Retinal pigment epithelial cell (primary cell): ENCODE measurements at regions not wholly inside any gene's neighbourhood (a gene's known extent, or its start where the extent isn't known, plus 50 kb on each side); places are given as distances from the start of the nearest gene placed in this dataset.

Experiments
- DNase-seq: peaks from one replicate; pipeline ENCODE4 v3.0.0-alpha.2; 2010; ENCODE audit warnings: low read depth
- H3K4me3 ChIP-seq: 2 replicates; pipeline ENCODE4 v1.5.1; 2011; ENCODE audit warnings: mild to moderate bottlenecking, low read length, control low read depth, moderate library complexity
- TF ChIP-seq, protein P1 (sequence below): conservative IDR thresholded peaks from 2 replicates; pipeline ENCODE4 v1.5.1; 2011; ENCODE audit warnings: low read depth, low read length, control low read depth, inconsistent platforms

GRCh38 chr2:3040496-3041140 lies 337.0 kb downstream of the EIPR1 start:
- TF ChIP-seq, protein P1, sequence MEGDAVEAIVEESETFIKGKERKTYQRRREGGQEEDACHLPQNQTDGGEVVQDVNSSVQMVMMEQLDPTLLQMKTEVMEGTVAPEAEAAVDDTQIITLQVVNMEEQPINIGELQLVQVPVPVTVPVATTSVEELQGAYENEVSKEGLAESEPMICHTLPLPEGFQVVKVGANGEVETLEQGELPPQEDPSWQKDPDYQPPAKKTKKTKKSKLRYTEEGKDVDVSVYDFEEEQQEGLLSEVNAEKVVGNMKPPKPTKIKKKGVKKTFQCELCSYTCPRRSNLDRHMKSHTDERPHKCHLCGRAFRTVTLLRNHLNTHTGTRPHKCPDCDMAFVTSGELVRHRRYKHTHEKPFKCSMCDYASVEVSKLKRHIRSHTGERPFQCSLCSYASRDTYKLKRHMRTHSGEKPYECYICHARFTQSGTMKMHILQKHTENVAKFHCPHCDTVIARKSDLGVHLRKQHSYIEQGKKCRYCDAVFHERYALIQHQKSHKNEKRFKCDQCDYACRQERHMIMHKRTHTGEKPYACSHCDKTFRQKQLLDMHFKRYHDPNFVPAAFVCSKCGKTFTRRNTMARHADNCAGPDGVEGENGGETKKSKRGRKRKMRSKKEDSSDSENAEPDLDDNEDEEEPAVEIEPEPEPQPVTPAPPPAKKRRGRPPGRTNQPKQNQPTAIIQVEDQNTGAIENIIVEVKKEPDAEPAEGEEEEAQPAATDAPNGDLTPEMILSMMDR, result no peak
- H3K4me3 ChIP-seq, result no peak overlapping the region
- no peak for DNase-seq

DNA sequence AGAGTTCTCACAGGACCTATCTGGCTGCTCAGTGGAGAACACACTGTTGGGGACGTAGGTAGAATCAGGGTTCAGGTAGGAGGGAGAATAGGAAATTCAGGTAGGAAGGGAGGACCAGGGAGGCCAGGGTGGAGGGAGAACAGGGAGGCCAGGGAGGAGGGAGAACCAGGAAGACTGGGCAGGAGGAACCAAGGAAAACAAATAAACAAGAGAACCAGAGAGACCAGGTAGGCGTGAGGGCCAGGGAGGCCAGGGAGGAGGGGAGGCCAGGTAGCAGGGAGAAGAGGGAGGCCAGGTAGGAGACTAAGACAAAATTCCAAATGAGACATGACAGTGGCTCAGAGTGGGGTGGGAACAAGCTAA lies 337.6 kb downstream of the EIPR1 start:
- H3K4me3 ChIP-seq, result no peak overlapping the region
- TF ChIP-seq, protein P1, result no peak
- DNase-seq, result no peak

- no peak for DNase-seq
- TF ChIP-seq, protein P1, result no peak
- no peak overlapping the region for H3K4me3 ChIP-seq
Observed at GRCh38 chr2:3039188-3040065, 338.2 kb downstream of the EIPR1 start.

DNA sequence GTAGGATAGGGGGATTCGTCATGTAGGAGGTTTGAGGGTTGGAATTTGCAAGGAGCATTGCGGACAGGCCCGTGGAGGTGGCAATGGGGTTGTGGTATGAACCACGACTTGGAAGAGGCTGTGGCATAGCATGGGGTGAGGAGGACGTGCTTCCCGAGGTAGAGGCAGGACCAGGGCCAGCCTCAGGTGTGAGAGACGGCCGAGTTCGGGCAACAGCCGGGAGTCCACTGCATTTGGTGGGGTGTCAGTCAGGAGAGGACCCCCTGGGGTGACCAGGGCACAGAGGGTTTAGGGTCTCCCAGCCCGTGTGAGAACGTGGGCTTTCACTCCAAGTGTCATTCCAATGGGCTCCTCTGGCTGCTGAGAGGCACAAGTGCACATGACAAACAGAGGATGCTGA lies 339.0 kb downstream of the EIPR1 start:
- no peak overlapping the region for H3K4me3 ChIP-seq
- DNase-seq, result no peak

GRCh38 chr2:3037196-3038194 lies 340.1 kb downstream of the EIPR1 start:
- no peak overlapping the region for H3K4me3 ChIP-seq
- TF ChIP-seq, protein P1, result no peak
- no peak for DNase-seq

More for the DNA sequence above, 339.0 kb downstream of the EIPR1 start:
- TF ChIP-seq, protein P1, result no peak

DNA sequence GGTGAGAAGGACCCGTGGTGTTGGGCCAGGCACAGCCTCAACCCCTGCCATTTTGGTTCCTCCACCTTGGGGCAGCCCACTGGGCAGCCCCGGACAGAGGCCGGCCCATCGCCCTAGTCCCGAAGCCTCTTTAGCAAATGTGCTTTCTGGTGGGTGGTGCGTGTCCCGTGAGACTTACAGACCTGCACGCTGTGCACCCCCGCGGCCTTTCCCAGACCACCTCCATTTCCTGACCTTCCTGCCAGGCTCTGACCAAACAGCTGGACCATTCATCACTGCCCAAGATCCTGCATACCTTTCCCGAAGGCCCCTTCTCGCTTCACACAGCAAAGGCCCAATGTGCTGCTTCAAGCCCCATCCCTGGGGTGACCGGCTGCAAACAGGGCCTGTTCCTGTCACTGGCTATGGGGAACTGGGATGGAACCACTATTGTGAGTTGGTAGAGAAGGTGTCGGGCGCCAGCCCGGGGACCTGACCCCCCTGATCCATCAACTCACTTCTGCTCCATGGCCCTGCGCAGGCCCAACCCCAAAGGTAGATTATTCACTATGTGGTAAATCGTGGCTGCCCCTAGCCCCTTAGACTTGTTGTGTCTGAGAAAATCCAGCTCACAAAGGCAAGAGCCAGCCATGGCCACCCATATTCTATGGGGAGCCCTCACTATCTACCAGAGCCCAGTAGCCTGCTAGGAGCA lies 341.0 kb downstream of the EIPR1 start:
- TF ChIP-seq, protein P1, result no peak
- no peak for DNase-seq
- no peak overlapping the region for H3K4me3 ChIP-seq
